ENCODE measurements at regions not wholly inside any gene's neighbourhood (a gene's known extent, or its start where the extent isn't known, plus 50 kb on each side); places are given as distances from the start of the nearest gene placed in this dataset.

DNA sequence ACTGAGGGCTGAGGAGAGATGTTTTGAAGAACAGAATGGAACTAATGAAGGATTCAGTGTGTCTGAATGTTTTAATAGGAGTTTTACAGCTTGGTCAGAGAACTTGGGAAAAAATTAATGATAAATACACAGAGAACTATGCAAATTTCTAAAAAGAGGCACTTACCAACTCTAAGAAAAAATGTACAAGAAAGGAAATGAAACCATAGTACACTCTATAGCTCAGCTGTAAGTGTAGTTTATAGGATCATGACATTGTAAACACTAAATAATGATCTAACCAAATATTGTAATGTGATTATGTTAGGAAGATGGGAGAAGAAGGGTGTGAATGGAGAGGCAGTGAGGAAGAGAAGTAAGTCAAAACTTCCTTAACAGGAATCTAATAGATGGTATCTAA is 205.2 kb downstream of the SEC61B start:
- no peak for ATAC-seq
- TF ChIP-seq STAT6 (CRISPR knock-in tag; conservative IDR thresholded peaks at IDR 0.05; ENCODE audit: low read depth): no peak
- TF ChIP-seq AR (CRISPR knock-in tag; IDR thresholded peaks at IDR 0.05): no peak
- TF ChIP-seq, protein P1, sequence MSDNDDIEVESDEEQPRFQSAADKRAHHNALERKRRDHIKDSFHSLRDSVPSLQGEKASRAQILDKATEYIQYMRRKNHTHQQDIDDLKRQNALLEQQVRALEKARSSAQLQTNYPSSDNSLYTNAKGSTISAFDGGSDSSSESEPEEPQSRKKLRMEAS (CRISPR knock-in tag; IDR thresholded peaks at IDR 0.05): no peak
- no peaks in the 10 kb centered on the region for H3K4me1 Mint-ChIP-seq
- POLR2A ChIA-PET: no interaction called here
- H3K9me3 Mint-ChIP-seq: peaks cover 5% of the 10 kb centered on the region; the same call in 1 of the 2 replicates
- DNase-seq (ENCODE audit: low spot score): no peak
- no peaks in the 10 kb centered on the region for H3K27me3 Mint-ChIP-seq (ENCODE audit: low read depth)
- CTCF ChIA-PET: no interaction called here
- no peak overlapping the region for H3K27ac Mint-ChIP-seq
- H3K36me3 Mint-ChIP-seq: no peaks in the 10 kb centered on the region
- no peak overlapping the region for H3K4me3 Mint-ChIP-seq

- DNase-seq (ENCODE audit: low spot score): no peak
- TF ChIP-seq TCF7 (CRISPR knock-in tag; IDR thresholded peaks at IDR 0.05; ENCODE audit: low read depth) (no peak), NR1H2 (CRISPR knock-in tag; IDR thresholded peaks at IDR 0.05) (no peak), SMAD3 (CRISPR knock-in tag; IDR thresholded peaks at IDR 0.05; ENCODE audit: borderline replicate concordance) (no peak), HMGA2 (CRISPR knock-in tag; IDR thresholded peaks at IDR 0.05) (no peak), ZNF232 (CRISPR knock-in tag; IDR thresholded peaks at IDR 0.05) (no peak), FOXP1 (CRISPR knock-in tag; IDR thresholded peaks at IDR 0.05; ENCODE audit: borderline replicate concordance) (no peak), ZNF121 (CRISPR knock-in tag; IDR thresholded peaks at IDR 0.05) (no peak), RORB (CRISPR knock-in tag; IDR thresholded peaks at IDR 0.05) (no peak), MXD4 (CRISPR knock-in tag; IDR thresholded peaks at IDR 0.05; ENCODE audit: borderline replicate concordance) (no peak), ZBTB43 (CRISPR knock-in tag; IDR thresholded peaks at IDR 0.05) (no peak), ZNF396 (CRISPR knock-in tag; IDR thresholded peaks at IDR 0.05; ENCODE audit: borderline replicate concordance) (no peak), TP53 (CRISPR knock-in tag; IDR thresholded peaks at IDR 0.05) (no peak), NR3C1 (CRISPR knock-in tag; conservative IDR thresholded peaks at IDR 0.05; ENCODE audit: low read depth) (no peak), E2F4 (CRISPR knock-in tag; IDR thresholded peaks at IDR 0.05; ENCODE audit: borderline replicate concordance, low read depth) (no peak), SP1 (CRISPR knock-in tag; conservative IDR thresholded peaks at IDR 0.05) (no peak), ZNF423 (CRISPR knock-in tag; IDR thresholded peaks at IDR 0.05) (no peak), AR (CRISPR knock-in tag; IDR thresholded peaks at IDR 0.05) (no peak)
- TF ChIP-seq, protein P2, sequence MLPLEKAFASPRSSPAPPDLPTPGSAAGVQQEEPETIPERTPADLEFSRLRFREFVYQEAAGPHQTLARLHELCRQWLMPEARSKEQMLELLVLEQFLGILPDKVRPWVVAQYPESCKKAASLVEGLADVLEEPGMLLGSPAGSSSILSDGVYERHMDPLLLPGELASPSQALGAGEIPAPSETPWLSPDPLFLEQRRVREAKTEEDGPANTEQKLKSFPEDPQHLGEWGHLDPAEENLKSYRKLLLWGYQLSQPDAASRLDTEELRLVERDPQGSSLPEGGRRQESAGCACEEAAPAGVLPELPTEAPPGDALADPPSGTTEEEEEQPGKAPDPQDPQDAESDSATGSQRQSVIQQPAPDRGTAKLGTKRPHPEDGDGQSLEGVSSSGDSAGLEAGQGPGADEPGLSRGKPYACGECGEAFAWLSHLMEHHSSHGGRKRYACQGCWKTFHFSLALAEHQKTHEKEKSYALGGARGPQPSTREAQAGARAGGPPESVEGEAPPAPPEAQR (CRISPR knock-in tag; IDR thresholded peaks at IDR 0.05): no peak
- TF ChIP-seq, protein P3, sequence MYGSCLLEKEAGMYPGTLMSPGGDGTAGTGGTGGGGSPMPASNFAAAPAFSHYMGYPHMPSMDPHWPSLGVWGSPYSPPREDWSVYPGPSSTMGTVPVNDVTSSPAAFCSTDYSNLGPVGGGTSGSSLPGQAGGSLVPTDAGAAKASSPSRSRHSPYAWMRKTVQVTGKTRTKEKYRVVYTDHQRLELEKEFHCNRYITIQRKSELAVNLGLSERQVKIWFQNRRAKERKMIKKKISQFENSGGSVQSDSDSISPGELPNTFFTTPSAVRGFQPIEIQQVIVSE (CRISPR knock-in tag; IDR thresholded peaks at IDR 0.05; ENCODE audit: borderline replicate concordance): no peak
- TF ChIP-seq, protein P1 (CRISPR knock-in tag; IDR thresholded peaks at IDR 0.05): no peak
- H3K4me3 Mint-ChIP-seq: no peak overlapping the region
- ChIA-PET CTCF (no interaction called here), POLR2A (no interaction called here)
- H3K36me3 Mint-ChIP-seq: no peaks in the 10 kb centered on the region
- ATAC-seq: no peak
- H3K27ac Mint-ChIP-seq: no peak overlapping the region
- no peaks in the 10 kb centered on the region; the same call in 1 of the 2 replicates for H3K27me3 Mint-ChIP-seq (ENCODE audit: low read depth)
- H3K9me3 Mint-ChIP-seq: peaks cover 5% of the 10 kb centered on the region; the same call in 1 of the 2 replicates
- no peaks in the 10 kb centered on the region for H3K4me1 Mint-ChIP-seq
These were observed 208.2 kb downstream of the SEC61B start for GRCh38 chr9:99430301-99430700.

All from WTC11 (cell line).